PFSK-1 (cell line): ENCODE measurements at regions not wholly inside any gene's neighbourhood (a gene's known extent, or its start where the extent isn't known, plus 50 kb on each side); places are given as distances from the start of the nearest gene placed in this dataset.

Source experiments
- FOXP2 ChIP-seq: optimal IDR thresholded peaks from 2 replicates; pipeline ENCODE3; 2011; ENCODE audit warnings: borderline replicate concordance, control low read depth, inconsistent platforms; ENCODE audit not compliant: insufficient read depth; ENCODE audit errors: extremely low read length, extremely low read depth
- POLR2AphosphoS5 ChIP-seq: IDR thresholded peaks from 2 replicates; pipeline ENCODE4 v1.6.1; 2012; ENCODE audit warnings: low read depth, mild to moderate bottlenecking, control low read depth, low read length, moderate library complexity
- REST ChIP-seq, 2 experiments: IDR thresholded peaks; 2 replicates each; pipeline versions ENCODE4 v1.6.1 to v1.8.0; 2011 to 2012; ENCODE audit warnings: low read depth in 2 of 2, low read length in 2 of 2, control low read depth in 1 of 2, inconsistent platforms in 1 of 2, mild to moderate bottlenecking in 1 of 2, moderate library complexity in 1 of 2; ENCODE audit not compliant: insufficient read depth in 1 of 2
- SIN3A ChIP-seq: IDR thresholded peaks from 2 replicates; pipeline ENCODE4 v1.6.1; 2012; ENCODE audit warnings: mild to moderate bottlenecking, low read length, moderate library complexity, borderline replicate concordance; ENCODE audit not compliant: insufficient read depth
- TAF1 ChIP-seq: IDR thresholded peaks from 2 replicates; pipeline ENCODE4 v1.6.1; 2012; ENCODE audit warnings: low read length, control low read depth, borderline replicate concordance; ENCODE audit not compliant: insufficient read depth

GRCh38 chr10:2201534-2202099, 464.3 kb upstream of the ADARB2 start:
- no peak for TF ChIP-seq POLR2AphosphoS5
- no peak for TF ChIP-seq SIN3A
- TF ChIP-seq REST (IDR thresholded peaks at IDR 0.05; ENCODE audit: insufficient read depth in 1 of 2, low read depth in 2 of 2, low read length in 2 of 2), result no peak
- no peak for TF ChIP-seq TAF1
- TF ChIP-seq FOXP2, result no peak

GRCh38 chr10:2197663-2198062, 460.3 kb upstream of the ADARB2 start:
- TF ChIP-seq POLR2AphosphoS5 (no peak), TAF1 (no peak), FOXP2 (no peak), SIN3A (no peak), REST (IDR thresholded peaks at IDR 0.05; ENCODE audit: insufficient read depth in 1 of 2, low read depth in 2 of 2, low read length in 2 of 2) (no peak)

GRCh38 chr10:2196272-2196671, 458.9 kb upstream of the ADARB2 start:
- TF ChIP-seq REST (IDR thresholded peaks at IDR 0.05; ENCODE audit: insufficient read depth in 1 of 2, low read depth in 2 of 2, low read length in 2 of 2) (no peak), FOXP2 (no peak)

- TF ChIP-seq POLR2AphosphoS5 (no peak), SIN3A (no peak), REST (IDR thresholded peaks at IDR 0.05; ENCODE audit: insufficient read depth in 1 of 2, low read depth in 2 of 2, low read length in 2 of 2) (no peak), FOXP2 (no peak), TAF1 (no peak)
Observed at GRCh38 chr10:2188371-2188770, 451.0 kb upstream of the ADARB2 start.

GRCh38 chr10:2173327-2173726, 436.0 kb upstream of the ADARB2 start:
- no peak for TF ChIP-seq TAF1
- no peak for TF ChIP-seq POLR2AphosphoS5
- TF ChIP-seq SIN3A, result no peak
- TF ChIP-seq REST (IDR thresholded peaks at IDR 0.05; ENCODE audit: insufficient read depth in 1 of 2, low read depth in 2 of 2, low read length in 2 of 2), result no peak
- no peak for TF ChIP-seq FOXP2
